LNCaP clone FGC (cell line): ENCODE measurements at regions not wholly inside any gene's neighbourhood (a gene's known extent, or its start where the extent isn't known, plus 50 kb on each side); places are given as distances from the start of the nearest gene placed in this dataset.

Experiments
- DNase-seq: peaks from one replicate; pipeline ENCODE4 v3.0.0-alpha.2; 2011; ENCODE audit warnings: low read depth
- H3K4me3 ChIP-seq: 2 replicates; pipeline ENCODE4 v1.5.1; 2011; ENCODE audit warnings: mild to moderate bottlenecking, low read depth, low read length, control low read depth
- TF ChIP-seq, protein P1 (sequence below): IDR thresholded peaks from 2 replicates; pipeline ENCODE4 v1.5.1; 2012; ENCODE audit warnings: mild to moderate bottlenecking; ENCODE audit not compliant: control insufficient read depth, insufficient read depth; ENCODE audit errors: extremely low read depth

DNA sequence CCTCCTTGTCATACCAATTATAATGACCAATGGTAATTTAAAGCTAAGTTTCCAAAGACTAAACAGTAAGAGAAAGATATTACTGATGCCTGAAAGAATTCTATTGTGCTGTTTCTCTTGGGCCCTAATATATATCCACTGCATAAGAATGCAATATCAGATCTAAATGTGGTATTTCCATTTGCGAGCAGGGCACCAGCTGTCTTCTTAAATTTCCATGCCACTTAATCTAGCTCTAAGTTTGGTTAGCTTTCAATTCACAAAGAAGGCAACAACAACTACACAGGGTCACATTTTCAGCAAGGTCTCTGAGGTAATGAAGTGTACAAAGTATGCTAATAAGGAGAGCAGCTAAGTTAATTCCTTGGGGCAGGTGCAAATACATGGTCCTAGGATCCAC lies 315.7 kb downstream of the GPR37 start:
- H3K4me3 ChIP-seq = no peak overlapping the region
- TF ChIP-seq, protein P1, sequence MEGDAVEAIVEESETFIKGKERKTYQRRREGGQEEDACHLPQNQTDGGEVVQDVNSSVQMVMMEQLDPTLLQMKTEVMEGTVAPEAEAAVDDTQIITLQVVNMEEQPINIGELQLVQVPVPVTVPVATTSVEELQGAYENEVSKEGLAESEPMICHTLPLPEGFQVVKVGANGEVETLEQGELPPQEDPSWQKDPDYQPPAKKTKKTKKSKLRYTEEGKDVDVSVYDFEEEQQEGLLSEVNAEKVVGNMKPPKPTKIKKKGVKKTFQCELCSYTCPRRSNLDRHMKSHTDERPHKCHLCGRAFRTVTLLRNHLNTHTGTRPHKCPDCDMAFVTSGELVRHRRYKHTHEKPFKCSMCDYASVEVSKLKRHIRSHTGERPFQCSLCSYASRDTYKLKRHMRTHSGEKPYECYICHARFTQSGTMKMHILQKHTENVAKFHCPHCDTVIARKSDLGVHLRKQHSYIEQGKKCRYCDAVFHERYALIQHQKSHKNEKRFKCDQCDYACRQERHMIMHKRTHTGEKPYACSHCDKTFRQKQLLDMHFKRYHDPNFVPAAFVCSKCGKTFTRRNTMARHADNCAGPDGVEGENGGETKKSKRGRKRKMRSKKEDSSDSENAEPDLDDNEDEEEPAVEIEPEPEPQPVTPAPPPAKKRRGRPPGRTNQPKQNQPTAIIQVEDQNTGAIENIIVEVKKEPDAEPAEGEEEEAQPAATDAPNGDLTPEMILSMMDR = no peak

DNA sequence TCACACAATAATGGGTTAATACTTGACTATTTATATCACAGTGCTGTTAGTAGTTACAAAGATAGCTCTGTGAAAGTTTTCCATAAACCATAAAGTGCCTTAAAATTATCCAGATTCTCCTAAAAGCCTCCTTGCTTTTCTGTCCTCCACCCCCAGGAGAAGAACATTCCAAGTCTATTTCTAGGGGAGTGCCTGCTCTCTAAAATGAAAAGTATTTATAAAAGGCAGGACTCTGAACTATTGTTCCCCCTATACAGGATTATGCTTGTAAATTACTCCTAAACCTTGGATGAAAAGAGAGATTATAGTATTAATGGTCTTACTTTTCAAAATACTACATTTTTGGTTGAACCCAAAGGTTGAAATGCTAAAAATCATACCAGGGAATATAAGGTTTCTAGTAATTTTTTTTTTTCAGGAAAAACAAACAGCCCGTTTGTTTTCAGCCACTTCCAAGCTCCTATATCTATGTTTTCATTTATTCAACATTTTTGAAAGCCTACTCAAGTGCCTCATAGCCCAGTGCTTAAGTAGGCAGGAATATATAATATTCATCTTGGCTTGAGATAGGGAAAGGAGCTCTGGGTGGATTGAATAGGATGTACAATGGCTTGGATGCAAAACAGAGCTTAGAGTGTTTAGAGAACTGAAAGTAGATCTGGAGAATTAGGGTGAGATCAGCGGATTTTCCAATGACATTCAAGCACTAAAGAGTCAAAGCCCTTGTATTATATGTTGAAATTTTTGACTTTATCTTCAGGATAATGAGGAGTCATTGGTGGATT lies 320.7 kb downstream of the GPR37 start:
- TF ChIP-seq, protein P1 = no peak
- DNase-seq = no peak
- no peak overlapping the region for H3K4me3 ChIP-seq

More for the DNA sequence above, 315.7 kb downstream of the GPR37 start:
- no peak for DNase-seq

DNA sequence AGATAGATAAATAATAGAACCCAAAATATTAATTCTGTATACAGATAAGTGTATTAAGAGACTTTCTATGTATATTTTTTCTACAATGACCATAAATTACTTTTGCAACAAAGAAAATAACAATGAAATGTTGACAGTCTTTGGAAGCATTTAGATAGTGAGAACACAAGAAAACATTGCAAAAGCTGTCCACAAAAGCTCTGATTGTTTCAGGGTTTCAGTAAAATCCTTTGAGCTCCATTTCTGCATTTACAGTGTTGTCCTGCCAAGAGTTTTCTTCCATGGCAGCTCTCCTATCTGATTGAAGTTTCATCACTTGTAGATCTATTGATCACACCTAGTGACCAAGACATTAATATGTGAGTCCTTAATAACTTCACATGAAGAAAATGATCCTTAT lies 321.8 kb downstream of the GPR37 start:
- no peak overlapping the region for H3K4me3 ChIP-seq
- TF ChIP-seq, protein P1 = no peak
- no peak for DNase-seq

DNA sequence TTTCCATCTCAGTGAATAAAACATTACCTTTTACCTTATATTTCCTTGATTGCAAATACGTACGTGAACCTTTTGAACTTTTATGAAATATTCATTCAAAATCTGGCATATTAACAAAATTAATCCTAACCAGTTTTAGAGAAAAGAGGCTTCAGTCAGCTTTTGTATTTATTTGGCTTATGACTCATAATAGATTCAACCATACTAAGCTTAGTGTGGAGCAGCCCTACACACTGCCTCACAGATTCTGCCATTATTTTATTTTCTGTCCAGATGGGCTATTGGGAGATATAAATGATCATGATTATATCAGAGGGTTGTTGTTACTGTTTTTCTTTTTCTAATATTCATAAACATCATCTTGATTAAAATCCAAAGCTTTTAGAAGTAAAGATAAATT lies 325.5 kb downstream of the GPR37 start:
- TF ChIP-seq, protein P1 = no peak
- no peak for DNase-seq
- H3K4me3 ChIP-seq = no peak overlapping the region

DNA sequence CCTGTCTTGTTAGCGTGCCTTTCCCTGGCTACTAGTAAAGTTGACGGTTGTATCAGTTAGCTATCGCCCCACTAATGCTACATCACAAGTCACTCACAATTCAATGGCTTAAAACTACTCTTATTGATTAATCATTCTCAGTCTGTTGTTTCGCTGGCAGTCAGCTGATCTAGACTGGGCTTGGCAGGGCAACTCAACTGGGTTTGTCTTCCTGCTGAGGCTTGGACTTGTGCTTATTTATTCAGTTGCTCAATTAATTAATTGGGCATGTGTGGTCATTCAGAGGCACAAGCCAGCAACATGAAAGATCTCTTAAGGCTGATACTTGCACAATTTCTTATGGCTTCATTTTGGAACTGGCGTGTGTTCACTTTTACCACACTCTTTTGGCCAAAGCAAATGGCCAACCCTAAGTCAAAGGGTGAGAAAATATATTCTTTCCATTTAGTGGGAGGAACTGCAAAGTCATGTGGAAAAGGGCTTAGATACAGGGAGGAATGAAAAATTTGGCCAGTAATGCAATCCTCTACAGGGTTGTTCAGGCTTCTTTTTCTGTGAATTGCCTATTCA lies 333.5 kb downstream of the GPR37 start:
- TF ChIP-seq, protein P1 = no peak
- H3K4me3 ChIP-seq = no peak overlapping the region
- no peak for DNase-seq

DNA sequence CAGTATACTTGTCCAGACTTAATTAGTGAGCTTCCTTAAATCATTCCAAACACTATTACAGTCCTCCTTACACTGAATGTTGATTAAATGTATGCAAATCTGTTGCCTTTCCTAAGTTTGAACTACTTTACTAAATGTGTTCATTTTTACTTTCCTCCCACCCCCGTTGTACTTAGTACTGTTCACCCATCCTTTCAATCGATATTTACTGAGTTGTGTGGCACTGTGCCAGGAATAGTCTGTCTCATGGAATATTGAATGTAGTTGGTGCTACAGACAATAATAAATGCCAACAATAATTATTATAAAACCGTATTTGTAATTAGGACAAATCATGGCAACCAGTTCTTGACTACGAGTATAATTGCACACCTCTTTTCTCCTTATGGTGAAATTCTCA lies 335.7 kb downstream of the GPR37 start:
- no peak for DNase-seq
- no peak overlapping the region for H3K4me3 ChIP-seq
- TF ChIP-seq, protein P1 = no peak
